Iris pigment epithelial cell (primary cell): ENCODE measurements at regions not wholly inside any gene's neighbourhood (a gene's known extent, or its start where the extent isn't known, plus 50 kb on each side); places are given as distances from the start of the nearest gene placed in this dataset.

Experiments used
- DNase-seq: peaks from one replicate; pipeline ENCODE4 v3.0.0-alpha.2; 2011; ENCODE audit warnings: low read depth

DNA sequence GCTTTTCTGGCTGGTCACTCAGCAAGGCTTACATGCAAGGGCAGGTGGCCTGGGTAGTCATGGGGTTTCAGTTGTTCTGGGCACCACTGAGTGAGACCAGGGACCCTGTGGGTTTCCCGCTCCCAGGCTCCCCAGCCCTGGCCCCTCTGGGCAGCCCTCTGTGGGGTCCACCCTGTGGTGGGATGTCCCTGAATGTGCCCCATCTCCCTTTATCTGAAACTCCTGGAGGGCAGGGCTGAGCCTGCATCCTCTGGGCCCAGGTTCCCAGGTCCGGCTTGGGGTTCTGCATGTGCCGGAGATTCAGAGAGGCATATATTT, 1041.0 kb downstream of the BRD1 start:
- DNase-seq: no peak

DNA sequence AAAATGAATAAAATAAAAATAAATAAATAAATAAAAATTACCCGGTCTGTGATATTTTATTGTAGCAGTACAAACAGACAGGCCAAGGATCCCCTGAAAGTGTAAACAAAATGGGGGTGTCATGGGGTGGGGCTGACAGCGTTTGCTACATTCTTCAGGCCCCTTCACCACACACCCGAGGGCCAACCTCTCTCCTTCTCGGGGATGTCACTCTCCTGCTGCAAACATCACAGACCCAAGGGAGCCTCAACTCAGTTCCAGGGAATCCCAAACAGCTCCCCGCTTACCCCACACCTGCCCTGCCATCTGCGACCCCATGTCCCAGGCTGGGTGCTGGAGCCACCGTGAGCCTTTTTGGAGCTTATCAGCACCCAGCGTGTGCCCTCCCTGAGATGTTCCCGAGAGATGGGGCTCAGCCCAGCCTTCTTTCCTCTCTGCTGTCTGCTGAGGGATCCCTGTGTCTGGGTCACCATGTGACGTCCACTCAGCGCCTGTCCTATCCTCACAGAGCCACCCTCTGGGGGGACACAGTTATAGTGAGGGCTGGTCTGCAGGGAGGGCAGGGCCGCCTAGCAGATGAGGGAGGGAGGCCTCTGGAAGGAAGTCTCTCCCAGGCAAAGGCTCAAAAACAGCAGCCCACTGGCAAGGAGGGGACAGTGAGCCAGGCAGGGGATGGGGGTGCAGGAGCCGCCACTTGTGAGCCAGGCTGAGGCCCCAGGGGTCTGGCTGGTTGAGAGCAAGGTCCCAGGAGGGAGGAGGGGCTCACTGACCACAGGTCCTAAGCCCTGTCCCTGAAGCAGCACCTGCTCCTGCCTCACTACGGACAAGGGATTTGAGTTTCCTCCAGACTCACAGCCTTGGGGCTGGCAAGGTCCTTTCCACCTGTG, 1041.6 kb downstream of the BRD1 start:
- DNase-seq: no peak

DNA sequence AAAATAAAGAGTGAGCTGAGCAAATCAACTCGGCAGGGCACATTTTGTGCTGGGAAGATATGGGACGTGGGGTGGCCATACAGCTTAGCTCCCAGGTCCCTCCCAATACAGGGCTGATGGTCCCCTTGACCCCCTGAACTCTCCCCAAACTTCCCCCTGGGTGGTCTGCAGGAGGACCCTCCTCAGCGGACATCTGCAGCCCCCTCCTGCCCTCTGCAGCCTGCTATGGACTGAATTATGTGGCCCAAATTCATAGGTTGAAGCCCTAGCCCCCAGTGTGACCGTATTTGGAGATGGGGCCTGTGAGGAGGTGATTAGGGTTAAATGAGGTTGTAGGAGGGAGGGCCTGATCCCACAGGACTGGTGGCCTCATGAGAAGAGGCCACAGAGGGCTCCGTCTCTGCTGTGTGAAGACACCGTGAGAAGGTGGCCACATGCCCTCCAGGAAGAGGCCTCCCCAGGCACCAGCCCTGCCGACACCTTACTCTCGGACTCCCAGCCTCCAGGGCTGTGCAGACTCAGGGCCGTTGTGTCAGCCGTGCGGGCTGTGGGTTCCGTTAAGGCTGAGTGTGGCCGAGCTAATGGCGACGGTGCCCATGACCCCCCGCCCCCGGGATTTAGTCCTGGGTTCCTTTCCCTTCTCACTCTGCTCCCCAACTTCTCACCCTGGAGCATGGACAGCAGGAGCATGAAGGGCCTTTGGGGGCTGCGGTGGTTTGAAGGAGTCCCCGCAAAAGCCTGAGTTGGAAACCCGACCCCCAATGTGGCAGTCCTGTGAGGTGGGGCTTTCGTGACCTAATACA, 1042.8 kb downstream of the BRD1 start:
- DNase-seq: no peak

DNA sequence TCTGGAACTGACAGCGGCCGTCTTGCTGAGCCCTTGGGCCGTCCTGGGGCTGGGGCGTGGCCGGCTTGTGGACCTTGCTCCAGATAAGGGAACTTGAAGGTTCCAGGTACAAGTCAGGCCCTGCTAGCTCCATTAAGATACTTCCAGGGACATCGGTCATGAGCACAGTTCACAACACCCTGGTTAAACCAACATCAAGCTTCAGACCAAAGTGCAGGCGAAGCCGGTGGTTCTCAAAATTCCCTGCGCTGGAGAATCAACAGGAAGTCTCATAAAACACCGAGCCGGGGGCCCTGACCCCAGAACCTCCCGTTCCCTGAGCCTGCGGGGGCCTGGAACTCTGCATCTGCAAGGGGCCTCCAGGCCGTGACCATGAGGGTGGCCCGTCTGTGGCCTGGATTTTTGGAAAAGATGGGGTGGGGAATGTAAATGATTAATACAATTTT, 1043.8 kb downstream of the BRD1 start:
- no peak for DNase-seq

DNA sequence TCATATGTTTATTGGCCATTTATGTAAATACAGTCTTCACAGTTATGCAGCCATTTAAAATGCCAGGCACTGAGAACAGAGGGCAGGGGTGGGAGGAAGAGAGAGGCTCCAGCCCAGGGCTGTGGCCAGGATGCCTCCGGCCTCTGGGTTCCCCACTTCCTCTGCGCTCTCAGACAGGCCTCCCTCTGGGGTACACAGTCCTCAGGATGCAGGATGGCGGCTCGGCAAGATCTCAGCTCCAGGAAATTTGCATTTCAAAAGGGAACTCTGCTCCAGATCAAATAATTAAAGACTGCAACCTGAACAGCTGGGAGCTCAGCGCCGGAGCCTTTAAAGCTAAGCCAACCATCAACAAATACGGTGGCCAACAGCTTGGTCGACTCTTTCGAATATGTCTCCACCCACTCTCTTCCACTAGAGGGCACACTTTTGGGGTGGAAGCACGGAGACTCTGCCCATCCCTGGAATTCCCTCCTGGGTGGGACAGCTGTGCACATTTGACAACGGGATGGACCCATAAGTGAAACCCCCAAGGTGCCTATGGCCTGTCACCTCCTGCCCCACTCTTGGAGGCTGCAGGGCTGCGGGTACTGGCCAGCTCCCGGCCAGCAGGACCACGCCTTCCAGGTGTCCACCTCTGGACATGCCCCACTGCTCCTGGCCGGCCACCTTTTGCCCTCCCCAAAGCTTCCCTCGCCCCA, 1044.7 kb downstream of the BRD1 start:
- no peak for DNase-seq

DNA sequence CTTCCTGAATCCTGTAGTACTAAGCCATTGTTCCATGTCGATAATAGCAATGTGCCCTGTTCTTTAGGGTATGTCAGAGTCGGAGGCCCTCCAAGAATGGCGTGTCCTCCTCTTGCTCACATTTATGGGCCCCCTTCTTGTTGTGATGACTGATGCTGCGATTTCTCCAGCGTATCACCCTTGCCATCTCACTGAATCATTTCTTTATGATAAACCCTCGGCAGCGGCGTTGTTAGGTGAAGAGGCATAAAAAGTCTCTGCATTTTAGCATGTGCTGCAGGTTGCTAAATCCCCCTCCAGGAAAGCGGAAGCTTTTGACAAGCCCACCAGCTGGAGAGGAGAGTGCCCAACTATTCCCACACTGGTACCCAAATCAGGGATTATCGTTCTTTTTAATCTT, 1045.3 kb downstream of the BRD1 start:
- DNase-seq: no peak

DNA sequence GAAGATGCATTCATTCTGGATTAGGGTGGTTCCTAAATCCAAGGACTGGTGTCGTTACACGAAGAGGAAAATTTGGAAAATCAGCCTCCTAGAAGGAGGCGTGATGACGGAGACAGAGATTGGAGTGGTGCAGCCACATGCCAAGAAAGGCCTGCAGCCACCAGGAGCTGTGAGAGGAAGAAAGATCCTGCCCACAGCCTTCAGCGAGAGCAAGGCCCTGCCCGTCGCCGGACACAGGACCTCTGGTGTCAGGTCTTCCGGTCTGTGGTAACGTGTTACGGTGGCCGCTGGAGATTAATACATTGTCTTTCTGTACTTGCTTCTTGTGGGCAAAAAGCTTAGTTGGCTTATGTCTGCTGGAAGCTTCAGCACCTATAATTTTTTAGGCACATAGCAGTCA, 1045.8 kb downstream of the BRD1 start:
- DNase-seq: no peak

DNA sequence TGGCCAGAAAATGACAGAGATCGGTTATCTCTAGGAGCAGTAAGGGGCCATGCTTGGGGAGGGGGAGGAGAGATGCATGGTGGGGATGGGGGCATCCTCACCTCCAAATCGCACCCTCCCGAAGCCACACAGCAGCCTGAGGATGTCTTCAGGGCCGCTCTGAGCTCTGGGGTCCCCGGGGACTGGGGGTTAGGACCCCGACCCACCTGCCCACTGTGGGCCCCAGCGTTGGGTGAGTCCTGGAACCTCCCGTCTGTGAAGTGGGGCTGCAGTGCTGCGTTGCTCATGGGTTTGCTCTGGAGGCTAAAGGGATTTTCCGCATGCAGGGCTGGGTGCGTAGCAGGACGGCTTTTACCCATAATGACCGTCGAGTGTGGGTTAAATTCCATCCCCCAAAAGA, 1046.3 kb downstream of the BRD1 start:
- DNase-seq: no peak

DNA sequence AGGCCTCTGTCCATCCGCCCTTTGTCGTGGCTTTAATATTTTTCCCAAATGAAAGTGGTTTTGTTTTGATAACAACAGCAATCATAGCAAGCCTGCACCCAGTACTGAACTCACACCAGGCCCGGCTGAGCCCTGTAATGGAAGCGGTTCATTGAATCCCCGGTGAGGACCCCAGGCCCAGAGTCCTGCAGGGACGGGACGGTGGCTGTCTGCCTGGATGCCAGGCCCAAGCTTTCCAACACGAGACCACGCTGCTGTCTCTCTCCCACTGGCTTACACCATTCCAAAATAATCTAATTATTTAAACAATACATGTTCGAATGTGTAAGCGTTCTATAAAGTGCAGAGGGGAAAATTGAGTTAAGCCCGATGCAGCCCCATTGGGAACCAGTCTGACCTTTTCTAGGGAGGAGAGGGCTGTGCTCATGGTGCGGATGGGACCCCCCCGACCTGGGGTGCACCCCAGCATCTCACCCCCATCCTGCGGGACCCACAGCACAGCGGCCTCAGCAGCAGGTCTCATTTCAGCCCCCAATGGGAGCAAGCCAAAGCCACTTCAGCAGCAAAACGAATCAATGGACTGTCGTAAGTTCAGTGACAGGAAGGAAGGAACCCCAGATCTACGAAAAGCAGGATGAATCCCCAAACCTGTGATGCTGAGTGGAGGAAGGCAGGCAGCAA, 1046.9 kb downstream of the BRD1 start:
- no peak for DNase-seq

DNA sequence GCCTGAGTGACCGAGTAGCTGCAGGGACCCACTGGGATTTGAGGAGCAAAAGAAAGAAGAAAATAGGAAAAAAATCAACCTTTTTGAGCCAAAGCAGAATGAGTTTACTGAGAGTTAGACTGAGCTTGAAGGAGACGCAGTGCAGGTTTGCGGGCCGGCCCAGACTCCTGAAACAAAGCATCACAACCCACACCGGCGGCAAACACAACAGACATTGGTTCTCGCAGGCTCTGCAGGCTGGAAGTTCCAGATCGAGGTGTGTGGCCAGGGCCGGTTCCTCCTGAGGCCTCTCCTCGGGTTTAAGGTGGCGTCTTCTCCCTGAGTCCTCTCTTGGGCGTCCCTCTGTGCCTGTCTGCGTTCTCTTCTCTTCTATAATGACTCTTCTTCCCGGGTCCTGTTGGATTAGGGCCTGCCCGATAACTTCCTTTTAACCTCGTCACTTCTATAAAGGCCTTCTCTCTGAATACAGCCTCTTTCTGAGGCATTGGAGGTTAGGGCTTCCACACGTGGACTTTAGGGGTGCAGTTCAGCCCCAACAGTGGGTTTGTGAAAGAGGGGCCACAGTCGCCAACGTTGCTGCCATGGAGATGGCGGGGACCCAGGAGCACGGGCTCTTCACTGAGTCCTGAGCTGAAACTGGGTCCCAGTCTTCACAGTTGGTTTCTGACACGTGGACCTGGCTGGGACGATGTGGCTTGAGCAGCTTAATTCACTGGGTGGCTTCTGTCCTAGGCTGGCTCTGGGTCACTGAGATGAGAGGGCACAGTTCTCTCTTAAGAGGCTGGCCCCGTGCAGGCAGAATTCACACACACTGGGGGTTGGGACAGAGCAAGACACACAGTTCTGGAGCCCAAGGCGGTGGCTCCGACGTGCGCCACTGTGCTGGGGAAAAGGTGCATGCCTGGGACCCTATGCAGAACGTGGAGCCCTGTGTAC, 1047.7 kb downstream of the BRD1 start:
- DNase-seq: no peak

DNA sequence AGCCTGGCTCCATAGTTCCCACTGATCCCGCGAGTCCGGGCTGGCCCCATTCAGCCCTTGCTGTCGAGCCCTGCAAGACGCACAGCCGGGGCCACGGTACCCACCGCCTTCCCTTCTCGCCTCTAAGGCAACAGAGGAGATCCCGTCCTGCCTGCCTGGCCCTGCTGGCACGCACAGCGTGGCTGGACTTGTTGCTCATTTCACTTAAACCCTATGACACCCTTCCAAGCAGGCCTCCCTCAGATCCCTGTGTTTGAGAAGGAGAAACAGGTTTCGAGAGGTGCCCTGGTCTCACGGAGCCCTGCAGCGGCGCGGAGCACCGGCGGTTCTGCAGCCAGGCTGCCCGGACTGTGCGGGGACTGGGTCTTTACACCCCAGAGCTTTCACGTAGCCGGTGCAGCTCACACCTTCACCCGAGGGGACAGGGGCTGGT, 1048.4 kb downstream of the BRD1 start:
- no peak for DNase-seq

DNA sequence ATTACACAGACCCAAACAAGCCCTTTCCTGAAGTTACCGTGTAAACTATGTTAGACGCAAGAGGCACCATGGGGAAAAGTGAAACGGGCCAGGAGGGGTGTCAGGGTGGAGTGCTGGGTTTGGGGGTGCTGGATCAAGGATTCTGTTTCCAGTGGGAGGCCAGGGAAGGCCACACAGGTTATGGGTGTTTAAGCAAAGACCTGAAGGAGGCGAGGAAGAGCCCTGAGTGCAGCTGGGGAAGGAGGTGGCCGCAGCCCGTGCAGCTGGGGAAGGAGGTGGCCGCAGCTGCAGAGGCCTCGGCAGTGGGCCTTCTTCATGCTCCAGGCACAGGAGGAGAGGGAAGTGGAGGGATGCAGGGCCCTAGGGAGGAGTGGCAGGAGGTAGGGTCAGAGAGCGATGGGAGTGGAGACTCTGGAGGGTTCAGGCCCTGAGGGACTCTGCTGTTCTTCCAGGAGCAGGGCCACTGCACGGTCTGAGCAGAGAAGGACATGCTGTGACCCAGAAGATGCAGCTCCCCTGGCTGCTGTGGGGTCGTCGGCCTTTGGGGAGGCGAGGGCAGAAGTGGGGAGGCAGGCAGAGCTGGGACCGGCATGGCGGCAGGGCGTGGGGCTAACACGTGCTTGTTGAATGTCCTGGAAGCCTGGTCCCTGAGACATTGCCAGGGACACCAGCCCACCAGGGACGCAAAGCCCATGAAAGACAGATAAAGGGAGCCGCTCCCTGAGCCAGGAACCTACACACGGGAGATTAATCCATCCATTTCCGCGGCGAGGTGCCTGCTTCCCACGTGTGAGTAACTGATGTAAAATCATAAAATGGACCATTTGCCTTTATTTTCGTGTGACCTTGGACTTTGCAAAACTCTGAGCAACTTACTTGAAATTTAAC, 1049.1 kb downstream of the BRD1 start:
- no peak for DNase-seq

DNA sequence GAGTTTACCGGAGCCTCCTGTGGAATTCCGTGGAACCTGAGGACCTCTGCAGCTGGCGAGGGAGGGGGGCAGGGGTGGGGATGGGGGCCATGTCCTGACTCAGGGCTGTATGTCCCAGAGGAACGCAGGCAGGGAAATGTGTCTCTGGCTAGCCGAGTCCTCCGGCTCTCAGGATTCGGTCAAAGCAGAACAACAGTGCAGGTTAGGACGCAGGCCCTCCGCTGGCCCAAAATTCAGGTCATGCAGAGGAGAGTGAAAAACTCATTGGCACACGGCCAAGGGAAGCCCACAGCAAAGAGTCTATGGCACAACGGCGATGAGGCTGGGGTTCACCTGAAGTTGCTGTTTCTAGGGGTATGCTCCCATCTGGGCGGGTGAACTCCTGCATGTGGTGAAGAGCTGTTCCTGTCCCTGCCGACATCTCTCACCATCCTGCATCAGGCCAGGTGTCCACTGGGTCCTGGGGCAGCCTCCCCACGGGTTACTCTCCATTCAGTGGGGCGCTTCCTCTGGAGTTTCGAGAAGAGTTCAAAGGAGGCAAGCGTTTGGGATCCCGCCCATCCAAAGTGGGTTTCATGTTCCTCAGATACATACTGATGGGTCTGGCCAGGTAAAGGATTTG, 1055.3 kb downstream of the BRD1 start:
- no peak for DNase-seq

DNA sequence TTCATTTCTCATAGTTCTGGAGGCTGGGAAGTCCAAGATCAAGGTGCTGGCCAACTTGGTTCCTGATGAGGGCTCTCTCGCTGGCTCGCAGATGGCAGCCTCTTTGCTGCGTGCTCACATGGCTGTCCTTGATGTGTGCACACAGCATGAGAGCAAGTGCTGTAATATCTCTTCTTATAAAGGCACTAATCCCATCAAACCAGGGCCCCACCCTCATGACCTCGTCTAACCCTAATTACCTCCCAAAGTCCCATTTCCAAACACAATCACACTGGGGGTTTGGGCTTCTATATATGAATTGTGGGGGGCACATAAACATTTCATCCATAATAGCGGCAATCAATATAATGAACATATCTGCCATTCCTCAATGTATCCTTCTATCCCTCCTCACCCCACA, 1062.1 kb downstream of the BRD1 start:
- DNase-seq: no peak

DNA sequence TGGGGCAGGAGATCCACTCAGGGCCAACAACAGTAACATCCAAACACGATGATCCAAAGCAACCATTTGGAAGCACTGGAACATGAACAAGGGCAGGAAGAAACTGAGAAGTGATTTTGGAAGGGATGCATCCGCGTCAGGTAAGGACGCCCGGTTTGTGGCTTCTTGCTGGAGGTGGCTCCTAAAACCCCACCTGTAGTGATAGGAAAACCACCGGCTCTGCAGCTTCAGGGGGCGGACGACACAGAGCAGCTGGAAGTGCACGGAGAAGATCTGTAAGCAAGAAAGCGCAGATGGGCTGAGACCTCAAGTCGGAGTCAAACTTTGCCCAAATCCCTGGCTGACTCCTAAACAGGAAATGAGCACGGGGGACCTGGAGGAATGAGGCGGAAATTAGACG, 1066.1 kb downstream of the BRD1 start:
- no peak for DNase-seq

DNA sequence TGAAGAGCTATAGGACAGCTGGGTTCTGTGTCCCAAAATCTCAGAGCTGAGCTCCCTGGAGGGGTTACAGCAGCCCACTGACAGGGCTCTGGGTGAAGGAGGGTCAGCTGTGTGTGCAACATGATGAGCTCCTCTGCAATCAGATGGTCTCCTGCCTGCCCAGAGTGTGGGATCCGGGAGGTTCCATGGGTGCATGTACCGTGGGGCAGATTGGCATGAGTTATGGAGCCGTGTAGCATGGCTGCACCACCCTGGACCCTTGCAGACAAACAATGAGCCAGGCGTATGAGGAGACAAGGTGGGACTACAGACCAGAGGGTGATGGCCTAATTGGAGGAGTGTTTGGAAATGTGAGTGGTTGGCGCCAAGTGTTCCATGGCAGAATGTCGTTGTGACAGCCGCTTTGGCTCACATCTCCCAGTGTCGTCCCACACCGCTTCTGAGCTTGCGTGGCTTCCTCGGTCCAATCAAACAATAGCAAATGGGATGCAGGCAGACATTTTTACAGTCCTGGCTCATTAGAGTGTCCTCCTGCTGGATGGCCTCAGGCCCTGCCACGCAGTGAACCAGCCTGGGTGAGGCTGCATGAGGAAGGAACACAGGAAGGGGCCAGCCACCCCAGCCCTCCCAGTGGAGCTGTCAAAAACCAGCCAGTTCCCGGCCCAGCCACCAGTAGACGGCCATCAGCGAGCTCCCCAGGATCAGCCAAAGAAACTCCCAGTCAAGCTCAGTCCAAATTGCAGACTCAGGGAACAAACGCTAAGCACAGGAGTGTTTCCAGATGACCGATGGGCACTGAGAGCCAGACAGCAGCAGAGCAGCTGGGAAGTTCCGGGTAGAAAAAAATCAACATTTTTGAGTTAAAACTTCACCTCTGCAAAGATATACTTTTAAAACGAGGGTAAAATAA, 1066.9 kb downstream of the BRD1 start:
- DNase-seq: no peak

DNA sequence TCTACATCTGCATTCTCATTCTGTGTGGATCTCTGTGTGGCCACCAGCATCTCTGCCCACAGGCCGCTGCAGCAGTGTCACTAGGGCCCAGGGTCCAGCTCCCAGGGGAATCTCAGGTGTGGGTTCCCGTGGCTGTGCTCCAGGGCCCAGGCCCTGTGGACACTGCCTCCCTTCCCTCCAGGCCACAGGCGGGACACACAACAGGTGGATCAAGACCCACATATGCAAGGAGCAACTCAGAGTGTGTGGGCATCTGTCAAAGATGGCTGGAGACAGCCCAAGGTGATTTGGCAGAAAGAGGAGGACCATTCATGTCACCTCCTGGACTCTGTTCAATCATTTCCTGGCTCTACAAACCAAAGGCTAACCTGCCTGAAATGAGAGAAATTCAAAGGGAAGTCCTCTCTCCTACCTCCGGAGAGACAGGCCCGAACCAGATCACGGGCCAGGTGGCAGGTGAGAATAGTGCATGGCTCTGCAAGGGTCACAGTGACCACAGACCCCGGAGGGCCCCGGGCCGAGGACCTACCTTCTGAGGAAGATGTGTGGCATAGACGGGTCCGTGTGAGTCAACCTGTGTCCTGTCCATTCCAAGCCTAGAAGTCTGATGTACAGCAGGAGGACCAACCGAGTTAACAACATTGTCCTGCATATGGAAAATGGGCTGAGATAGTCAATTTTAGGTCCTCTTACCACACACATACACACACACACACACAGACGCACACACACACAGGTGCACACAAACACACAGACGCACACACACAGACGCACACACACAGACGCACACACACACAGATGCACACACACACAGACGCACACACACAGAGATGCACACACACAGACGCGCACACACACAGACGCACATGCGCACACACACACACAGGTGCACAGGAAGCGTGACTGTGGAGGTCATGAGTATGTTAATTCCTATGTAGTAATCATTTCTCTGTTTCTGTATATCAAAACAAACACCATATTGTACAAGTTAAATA, 1068.5 kb downstream of the BRD1 start:
- DNase-seq: no peak
